ENCODE measurements at regions not wholly inside any gene's neighbourhood (a gene's known extent, or its start where the extent isn't known, plus 50 kb on each side); places are given as distances from the start of the nearest gene placed in this dataset.

DNA sequence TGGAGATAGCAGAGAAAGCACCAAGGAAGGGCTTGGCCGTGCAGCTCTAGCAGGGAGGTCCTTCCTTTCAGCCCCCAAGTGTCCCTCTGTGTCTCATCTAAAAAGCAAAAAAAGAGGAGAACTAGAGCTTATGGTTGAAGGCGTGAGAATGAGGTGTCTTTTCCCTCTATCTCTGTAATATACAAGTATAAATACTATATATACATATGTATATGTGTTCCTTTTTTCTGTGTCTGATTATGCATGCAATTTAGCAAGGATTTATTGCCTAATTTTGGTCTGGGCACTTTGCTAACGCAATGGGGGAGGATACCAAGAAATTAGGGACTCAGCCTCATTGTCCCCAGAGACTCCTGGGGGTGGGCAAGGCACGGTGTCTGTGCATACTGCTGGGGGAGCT, 90.2 kb upstream of the CCL2 start:
- TF ChIP-seq, protein P1, sequence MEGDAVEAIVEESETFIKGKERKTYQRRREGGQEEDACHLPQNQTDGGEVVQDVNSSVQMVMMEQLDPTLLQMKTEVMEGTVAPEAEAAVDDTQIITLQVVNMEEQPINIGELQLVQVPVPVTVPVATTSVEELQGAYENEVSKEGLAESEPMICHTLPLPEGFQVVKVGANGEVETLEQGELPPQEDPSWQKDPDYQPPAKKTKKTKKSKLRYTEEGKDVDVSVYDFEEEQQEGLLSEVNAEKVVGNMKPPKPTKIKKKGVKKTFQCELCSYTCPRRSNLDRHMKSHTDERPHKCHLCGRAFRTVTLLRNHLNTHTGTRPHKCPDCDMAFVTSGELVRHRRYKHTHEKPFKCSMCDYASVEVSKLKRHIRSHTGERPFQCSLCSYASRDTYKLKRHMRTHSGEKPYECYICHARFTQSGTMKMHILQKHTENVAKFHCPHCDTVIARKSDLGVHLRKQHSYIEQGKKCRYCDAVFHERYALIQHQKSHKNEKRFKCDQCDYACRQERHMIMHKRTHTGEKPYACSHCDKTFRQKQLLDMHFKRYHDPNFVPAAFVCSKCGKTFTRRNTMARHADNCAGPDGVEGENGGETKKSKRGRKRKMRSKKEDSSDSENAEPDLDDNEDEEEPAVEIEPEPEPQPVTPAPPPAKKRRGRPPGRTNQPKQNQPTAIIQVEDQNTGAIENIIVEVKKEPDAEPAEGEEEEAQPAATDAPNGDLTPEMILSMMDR (IDR thresholded peaks at IDR 0.05; ENCODE audit: low read depth, low read length): no peak
- DNase-seq: no peak
- H3K9me3 ChIP-seq: no peaks in the 10 kb centered on the region
- H3K4me1 ChIP-seq: no peaks in the 10 kb centered on the region
- no peaks in the 10 kb centered on the region for H3K36me3 ChIP-seq
- H3K4me3 ChIP-seq (ENCODE audit: low read depth, low read length): no peak overlapping the region
- peaks cover 12% of the 10 kb centered on the region; the same call in 1 of the 2 replicates for H3K27me3 ChIP-seq

GRCh38 chr17:34166352-34166751, 88.7 kb upstream of the CCL2 start:
- TF ChIP-seq, protein P1 (IDR thresholded peaks at IDR 0.05; ENCODE audit: low read depth, low read length): no peak
- H3K9me3 ChIP-seq: no peaks in the 10 kb centered on the region
- H3K4me3 ChIP-seq (ENCODE audit: low read depth, low read length): no peak overlapping the region

DNA sequence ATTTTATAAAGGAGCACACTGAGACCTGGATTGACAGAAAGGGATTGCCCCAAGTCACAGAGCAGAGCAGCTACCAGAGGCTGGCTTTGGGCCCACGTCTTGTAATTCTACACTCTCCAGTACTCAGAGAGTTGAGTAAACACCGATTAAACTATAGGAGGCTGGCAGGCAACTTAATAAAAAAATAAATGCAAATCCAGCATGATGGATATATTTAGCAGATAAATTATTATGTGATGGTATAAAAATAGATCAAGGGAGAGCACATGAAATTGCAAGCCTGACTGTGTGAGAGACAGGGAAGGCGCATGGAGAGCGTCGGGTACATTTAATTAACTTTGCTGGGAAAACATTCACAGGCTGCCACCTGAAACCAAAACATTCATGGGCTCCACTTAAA, 87.7 kb upstream of the CCL2 start:
- no peak for DNase-seq
- Histone ChIP-seq H3K4me1 (no peaks in the 10 kb centered on the region), H3K9me3 (no peaks in the 10 kb centered on the region), H3K36me3 (no peaks in the 10 kb centered on the region), H3K4me3 (ENCODE audit: low read depth, low read length) (no peak overlapping the region), H3K27me3 (peaks cover 12% of the 10 kb centered on the region; the same call in 1 of the 2 replicates)
- TF ChIP-seq, protein P1 (IDR thresholded peaks at IDR 0.05; ENCODE audit: low read depth, low read length): no peak

More at GRCh38 chr17:34166352-34166751, 88.7 kb upstream of the CCL2 start:
- no peak for DNase-seq
- Histone ChIP-seq H3K4me1 (no peaks in the 10 kb centered on the region), H3K27me3 (peaks cover 12% of the 10 kb centered on the region; the same call in 1 of the 2 replicates), H3K36me3 (no peaks in the 10 kb centered on the region)

DNA sequence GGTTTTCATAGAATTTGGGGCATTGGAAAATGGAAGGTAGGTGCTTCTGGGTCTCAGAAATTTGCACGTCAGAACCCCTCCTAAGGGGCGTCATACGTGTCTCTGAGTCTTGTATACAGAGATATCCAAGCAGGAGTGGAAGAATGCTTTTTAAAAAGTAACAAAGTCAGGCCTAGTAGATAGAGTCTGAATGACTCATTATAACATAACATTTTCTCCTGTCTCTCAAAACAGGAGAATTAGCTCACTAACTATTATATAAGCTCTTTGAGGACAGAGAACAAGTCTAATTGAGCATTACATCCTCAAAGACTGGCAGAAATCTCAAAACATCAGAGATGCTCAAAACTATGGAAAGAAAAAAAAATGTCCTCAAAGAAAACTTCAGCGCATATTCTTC, 86.1 kb upstream of the CCL2 start:
- no peak for DNase-seq
- no peaks in the 10 kb centered on the region; the same call in 1 of the 2 replicates for H3K27me3 ChIP-seq
- no peaks in the 10 kb centered on the region for H3K36me3 ChIP-seq
- TF ChIP-seq, protein P1 (IDR thresholded peaks at IDR 0.05; ENCODE audit: low read depth, low read length): no peak
- no peak overlapping the region for H3K4me3 ChIP-seq (ENCODE audit: low read depth, low read length)
- no peaks in the 10 kb centered on the region for H3K4me1 ChIP-seq
- no peaks in the 10 kb centered on the region for H3K9me3 ChIP-seq

GRCh38 chr17:34169496-34169895, 85.6 kb upstream of the CCL2 start:
- TF ChIP-seq, protein P1 (IDR thresholded peaks at IDR 0.05; ENCODE audit: low read depth, low read length): no peak
- Histone ChIP-seq H3K36me3 (no peaks in the 10 kb centered on the region), H3K4me3 (ENCODE audit: low read depth, low read length) (no peak overlapping the region), H3K4me1 (no peaks in the 10 kb centered on the region), H3K27me3 (no peaks in the 10 kb centered on the region), H3K9me3 (no peaks in the 10 kb centered on the region)
- no peak for DNase-seq

DNA sequence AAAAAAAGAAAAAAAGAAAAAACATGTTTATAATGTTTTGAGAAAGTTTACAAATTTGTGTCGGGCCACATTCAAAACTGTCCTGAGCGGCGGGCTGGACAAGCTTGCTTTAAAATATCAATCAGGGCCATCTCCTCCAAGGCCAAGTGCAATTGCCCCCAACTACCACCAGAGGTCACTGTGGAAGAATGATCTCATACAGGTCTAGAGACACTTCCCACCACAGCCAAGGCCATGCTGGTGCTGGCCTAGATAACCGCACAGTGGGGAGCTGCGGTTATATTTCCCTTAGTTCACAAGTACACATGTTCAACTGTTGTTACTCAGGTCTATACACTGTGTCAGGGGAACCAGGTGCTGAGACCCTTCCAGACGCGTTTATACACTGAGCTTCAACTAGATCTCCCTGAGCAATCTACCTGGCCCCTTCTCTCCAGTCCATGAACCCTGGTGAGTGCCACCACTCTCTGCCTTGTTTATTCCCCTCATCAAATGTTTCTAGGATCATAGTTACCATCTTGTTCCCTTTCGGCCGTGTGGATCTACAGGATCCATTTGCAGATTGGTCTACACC, 83.8 kb upstream of the CCL2 start:
- no peak overlapping the region for H3K4me3 ChIP-seq (ENCODE audit: low read depth, low read length)
- no peaks in the 10 kb centered on the region for H3K9me3 ChIP-seq
- peak; percentile 72 for DNase-seq
- no peaks in the 10 kb centered on the region for H3K36me3 ChIP-seq
- no peaks in the 10 kb centered on the region for H3K27me3 ChIP-seq
- TF ChIP-seq, protein P1 (IDR thresholded peaks at IDR 0.05; ENCODE audit: low read depth, low read length): peak; percentile 97
- no peaks in the 10 kb centered on the region for H3K4me1 ChIP-seq
